Astrocyte of the spinal cord (primary cell): ENCODE measurements at regions not wholly inside any gene's neighbourhood (a gene's known extent, or its start where the extent isn't known, plus 50 kb on each side); places are given as distances from the start of the nearest gene placed in this dataset.

Experiments
- DNase-seq: peaks from one replicate; pipeline ENCODE4 v3.0.0; 2011; ENCODE audit warnings: low read depth, low spot score
- H3K4me3 ChIP-seq: 2 replicates; pipeline ENCODE4 v1.5.1; 2011; ENCODE audit warnings: low read depth, mild to moderate bottlenecking, low read length, moderate library complexity
- in situ Hi-C: cut with HindIII; loops from 2 replicates; pipeline ENCODE4 v1.10.0; 2017; ENCODE audit warnings: low sequenced_read_pairs
- TF ChIP-seq, protein P1 (sequence below): IDR thresholded peaks from 2 replicates; pipeline ENCODE4 v1.5.1; 2012; ENCODE audit warnings: low read depth, mild to moderate bottlenecking, low read length, inconsistent platforms

DNA sequence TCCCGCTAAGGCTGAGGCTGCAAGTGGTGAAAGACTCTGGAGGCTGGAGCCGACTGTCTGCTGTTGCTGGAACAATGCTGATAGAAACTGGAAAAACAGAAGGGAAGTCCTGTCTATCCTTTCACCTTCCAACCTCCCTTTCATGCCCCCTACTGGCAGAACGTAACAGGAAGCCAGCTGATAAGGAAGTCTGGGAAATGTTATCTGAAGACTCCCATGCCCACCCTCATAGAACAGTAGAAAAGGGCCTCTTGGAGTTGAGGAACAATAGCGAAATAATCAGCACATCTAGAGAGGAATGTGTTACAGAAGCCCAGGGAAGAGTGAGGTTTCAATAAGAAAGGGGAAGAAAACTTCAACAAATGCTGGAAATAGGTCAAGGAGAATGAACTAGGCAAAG lies 117.1 kb upstream of the DKK2 start:
- in situ Hi-C loops, result no loop called here
- DNase-seq, result no peak
- TF ChIP-seq, protein P1, sequence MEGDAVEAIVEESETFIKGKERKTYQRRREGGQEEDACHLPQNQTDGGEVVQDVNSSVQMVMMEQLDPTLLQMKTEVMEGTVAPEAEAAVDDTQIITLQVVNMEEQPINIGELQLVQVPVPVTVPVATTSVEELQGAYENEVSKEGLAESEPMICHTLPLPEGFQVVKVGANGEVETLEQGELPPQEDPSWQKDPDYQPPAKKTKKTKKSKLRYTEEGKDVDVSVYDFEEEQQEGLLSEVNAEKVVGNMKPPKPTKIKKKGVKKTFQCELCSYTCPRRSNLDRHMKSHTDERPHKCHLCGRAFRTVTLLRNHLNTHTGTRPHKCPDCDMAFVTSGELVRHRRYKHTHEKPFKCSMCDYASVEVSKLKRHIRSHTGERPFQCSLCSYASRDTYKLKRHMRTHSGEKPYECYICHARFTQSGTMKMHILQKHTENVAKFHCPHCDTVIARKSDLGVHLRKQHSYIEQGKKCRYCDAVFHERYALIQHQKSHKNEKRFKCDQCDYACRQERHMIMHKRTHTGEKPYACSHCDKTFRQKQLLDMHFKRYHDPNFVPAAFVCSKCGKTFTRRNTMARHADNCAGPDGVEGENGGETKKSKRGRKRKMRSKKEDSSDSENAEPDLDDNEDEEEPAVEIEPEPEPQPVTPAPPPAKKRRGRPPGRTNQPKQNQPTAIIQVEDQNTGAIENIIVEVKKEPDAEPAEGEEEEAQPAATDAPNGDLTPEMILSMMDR, result peak; percentile 28
- H3K4me3 ChIP-seq, result no peak overlapping the region

DNA sequence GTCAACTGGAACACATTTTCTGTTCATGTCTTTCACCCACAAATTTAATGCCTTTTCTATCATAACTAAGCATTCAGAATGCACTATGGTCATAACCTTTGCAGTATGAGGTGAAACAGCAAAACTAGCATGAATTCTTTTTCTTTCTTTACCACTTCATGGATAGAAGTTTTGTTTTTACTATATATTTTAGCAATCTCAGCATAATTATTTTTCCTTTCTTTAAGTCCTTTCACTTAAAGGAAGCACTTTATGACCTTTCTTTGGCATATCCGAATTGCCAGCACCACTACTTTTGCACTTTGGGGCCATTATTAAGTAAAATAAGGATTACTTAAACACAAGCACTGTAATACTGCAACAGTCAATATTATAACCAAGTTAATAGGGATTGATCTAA lies 115.1 kb upstream of the DKK2 start:
- no peak overlapping the region for H3K4me3 ChIP-seq
- in situ Hi-C loops, result no loop called here
- TF ChIP-seq, protein P1, result no peak
- no peak for DNase-seq

DNA sequence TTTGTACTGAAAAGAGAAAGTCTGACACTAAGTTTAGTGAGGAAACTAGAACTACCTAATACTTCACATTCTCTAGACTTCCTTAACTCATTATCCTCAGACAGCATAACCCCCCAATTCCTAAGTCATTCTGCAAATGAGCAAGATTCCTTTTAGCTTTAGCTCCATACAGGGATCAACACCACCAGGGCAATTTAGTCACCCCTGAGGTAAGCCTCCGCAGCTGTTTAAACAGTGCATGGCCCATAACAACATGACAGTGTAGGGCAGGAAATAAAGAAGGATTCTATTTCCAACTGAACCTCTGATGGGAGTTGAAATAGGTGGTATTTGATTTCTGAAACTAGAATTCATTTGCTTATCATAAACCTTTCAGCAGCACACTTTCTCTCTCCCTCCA lies 112.8 kb upstream of the DKK2 start:
- TF ChIP-seq, protein P1, result no peak
- no peak overlapping the region for H3K4me3 ChIP-seq
- peak; percentile 61 for DNase-seq
- in situ Hi-C loops, result no loop called here

DNA sequence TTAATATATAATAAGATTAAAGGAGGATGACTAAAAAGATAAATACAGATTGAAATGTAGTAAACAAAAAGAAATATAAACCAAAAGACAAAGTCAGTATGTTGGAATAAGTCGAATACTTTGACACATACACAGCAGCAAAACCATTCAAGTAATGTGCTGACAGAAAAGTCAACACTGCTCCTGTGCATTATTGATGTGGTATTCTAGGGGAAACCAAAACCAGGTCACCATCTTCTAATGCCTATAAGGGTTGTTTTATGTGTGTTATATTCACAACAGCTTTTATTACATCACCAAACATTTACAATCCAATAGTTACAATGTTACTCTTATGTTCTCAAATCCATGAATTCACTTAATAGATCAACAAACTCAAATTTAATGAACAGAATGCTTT lies 111.8 kb upstream of the DKK2 start:
- in situ Hi-C loops, result no loop called here

DNA sequence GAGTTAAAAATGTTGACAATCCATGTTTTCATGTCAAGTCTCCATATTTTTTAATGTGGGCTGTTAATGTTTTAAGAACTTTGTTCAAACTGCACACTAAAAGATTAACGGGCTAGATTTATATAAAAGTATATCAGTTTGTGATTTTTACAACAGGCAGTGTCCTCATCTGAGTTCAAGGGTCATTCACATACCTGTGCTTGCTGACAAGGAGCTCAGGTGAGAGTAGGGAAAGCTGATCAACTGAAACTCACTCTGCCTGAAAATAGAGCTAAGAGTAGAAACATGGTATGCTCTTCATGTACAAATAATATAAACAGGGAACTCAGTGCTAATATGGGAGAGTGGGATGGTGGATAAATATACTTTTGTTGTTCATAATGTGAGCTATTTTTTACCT lies 102.3 kb upstream of the DKK2 start:
- DNase-seq, result no peak
- H3K4me3 ChIP-seq, result no peak overlapping the region
- TF ChIP-seq, protein P1, result no peak
- in situ Hi-C loops, result no loop called here

More for the DNA sequence above, 111.8 kb upstream of the DKK2 start:
- TF ChIP-seq, protein P1, result no peak
- no peak overlapping the region for H3K4me3 ChIP-seq
- no peak for DNase-seq

DNA sequence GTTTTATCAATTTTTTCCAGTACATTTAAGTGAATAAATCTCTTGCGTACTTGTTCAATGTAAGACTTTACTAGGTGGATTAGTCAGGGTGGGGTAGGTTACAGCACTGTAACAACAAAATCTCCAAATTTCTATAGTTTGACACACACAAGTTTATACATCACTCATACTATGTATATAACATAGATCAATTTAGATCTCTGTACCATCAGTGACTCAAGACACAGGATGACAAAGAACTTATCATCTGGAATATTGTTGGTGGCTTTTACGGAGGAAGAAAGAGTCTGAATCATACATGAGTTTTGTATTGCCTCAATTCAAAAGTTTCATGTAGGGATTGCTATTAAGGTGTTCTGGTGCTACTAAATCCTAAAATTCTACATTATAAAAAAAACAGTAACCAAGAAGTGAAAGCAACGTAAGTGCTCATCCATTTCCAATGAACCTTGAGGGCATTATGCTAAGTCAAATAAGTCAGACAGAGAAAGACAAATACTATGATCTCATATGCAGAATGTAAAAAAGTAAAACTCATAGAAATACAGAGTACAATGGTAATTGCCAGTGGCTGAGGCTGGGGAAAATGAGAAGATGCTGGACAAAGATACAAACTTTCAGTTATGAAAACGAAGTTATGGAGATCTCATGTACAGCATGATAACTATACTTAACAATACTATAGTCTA lies 98.0 kb upstream of the DKK2 start:
- TF ChIP-seq, protein P1, result no peak

DNA sequence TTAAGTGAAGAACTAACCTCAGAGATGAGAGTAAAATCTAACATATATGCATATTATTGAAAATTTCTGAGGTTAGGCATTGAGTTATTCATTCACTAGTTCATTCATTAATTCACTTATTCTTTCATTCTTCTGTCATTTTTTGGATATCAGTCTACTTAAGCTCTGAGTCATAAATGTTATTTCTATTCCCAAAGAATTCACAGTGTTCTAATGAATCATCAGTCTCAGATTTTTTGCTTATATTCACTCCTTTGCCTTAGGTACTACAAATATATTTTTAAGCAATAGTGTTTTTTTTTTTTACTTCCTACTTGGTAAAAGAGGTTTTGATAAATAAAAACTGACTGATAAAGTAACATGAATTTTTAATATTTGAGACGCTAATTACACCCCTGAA lies 95.2 kb upstream of the DKK2 start:
- in situ Hi-C loops, result no loop called here
- TF ChIP-seq, protein P1, result no peak
- DNase-seq, result peak; percentile 50
- H3K4me3 ChIP-seq, result no peak overlapping the region

More for the DNA sequence above, 98.0 kb upstream of the DKK2 start:
- H3K4me3 ChIP-seq, result no peak overlapping the region
- in situ Hi-C loops, result no loop called here
- no peak for DNase-seq
